GM18507 (cell line): ENCODE measurements at regions not wholly inside any gene's neighbourhood (a gene's known extent, or its start where the extent isn't known, plus 50 kb on each side); places are given as distances from the start of the nearest gene placed in this dataset.
"Not testable (repeated sequence)": the region's sequence is repeated elsewhere in the genome, so short reads cannot be mapped to it uniquely, and the experiment has no call there.

Experiments
- DNase-seq: peaks from one replicate; pipeline ENCODE4 v3.0.0; 2011; ENCODE audit warnings: low read depth; ENCODE audit not compliant: insufficient read length; ENCODE audit errors: extremely low spot score
- FAIRE-seq: peaks from 2 replicates; lab custom pipeline; 2011; peaks lifted over from hg19 to GRCh38; lab: Jason Lieb, UNC

DNA sequence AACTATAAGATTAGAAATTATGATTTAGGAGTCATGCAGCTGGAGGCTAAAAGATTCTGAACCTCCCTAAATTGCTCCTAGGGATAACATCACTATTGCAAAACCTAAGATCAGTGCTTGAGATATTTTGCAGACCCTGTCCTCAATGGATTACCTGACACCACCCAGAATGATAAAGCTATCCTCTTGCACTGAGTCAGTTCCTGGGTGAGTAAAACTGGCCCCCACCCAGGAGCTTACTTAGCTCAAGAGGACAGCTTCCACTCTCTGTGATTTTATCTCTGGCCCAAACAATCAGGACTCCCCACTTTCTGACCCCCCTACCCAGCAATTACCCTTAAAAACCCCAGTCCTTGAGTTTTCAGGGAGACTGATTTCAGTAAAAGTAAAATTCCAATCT, 2074.4 kb upstream of the RAG2 start:
- FAIRE-seq (no peak), DNase-seq (no peak)

DNA sequence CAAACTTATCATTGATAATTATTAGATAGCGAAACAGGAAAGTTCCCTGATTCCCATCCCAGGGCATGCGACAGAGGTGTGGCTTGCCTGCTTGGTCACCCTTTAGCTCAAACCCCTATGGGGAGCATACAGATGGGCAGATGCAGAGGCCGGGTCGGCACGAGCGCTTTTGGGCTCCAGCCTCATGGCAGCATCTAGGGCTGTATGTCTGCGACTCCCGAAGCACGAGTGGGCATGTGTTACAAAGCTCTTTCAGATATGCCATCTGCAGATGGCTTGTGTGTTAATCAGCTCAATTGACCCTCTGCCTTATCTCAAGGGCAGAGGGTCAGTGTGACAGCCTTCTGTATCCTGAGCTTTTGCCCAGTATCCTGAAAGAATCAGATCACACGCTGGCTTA, 2069.3 kb upstream of the RAG2 start:
- FAIRE-seq = no peak

DNA sequence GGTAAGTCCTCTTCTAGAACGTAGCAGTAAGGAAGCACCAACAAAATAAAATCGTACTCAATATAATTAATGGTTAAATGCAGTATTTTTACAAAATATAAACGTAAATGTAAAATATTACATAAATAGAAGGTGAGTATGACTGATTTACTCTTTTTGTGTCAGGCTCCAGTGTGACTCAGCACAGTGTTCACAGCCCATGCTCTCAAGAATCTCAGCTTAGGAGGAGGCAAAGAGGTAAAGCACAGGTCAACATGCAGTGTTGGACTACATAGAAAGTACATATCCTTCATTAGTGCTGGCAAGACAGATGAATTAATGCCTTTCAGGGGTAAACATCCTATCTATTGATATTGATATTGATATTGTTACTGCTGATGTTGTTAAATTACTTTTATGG, 2050.6 kb upstream of the RAG2 start:
- DNase-seq (no peak), FAIRE-seq (no peak)

More for the DNA sequence above, 2069.3 kb upstream of the RAG2 start:
- DNase-seq = no peak

DNA sequence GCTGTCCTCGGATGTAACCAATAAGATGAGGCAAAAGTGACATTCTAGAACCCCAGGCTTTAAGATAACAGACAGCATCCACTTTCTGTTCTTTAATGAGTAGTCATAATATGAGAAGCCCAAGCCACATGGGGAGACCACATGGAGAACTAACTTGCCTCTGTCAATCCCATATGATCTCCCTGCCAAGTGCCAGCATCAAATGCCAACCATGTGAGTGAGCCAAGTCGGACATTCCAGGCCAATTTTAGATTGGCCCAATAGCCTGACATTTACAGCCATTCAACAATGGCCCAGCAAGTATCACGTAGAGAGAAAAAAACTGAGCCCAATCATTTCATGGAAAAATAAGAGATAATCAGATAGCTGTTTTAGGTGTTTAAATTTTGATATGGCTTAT, 2048.3 kb upstream of the RAG2 start:
- FAIRE-seq (no peak), DNase-seq (no peak)

DNA sequence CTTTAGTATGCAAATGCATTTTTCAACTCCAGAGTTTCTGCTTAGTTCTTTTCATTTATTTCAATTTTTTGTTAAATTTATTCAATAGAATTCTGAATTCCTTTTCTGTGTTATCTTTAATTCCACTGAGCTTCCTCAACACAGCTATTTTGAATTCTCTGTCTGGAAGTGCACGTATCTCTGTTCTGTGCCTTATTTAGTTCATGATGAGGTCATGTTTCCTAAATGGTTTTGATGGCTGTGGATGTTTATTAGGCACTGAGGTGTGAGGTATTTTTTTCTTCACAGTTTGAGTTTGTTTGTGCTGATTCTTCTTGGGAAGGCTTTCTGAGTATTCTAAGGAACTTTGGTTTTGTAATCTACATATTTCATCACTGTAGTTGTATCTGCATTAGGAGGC, 2042.8 kb upstream of the RAG2 start:
- FAIRE-seq (no peak), DNase-seq (no peak)

DNA sequence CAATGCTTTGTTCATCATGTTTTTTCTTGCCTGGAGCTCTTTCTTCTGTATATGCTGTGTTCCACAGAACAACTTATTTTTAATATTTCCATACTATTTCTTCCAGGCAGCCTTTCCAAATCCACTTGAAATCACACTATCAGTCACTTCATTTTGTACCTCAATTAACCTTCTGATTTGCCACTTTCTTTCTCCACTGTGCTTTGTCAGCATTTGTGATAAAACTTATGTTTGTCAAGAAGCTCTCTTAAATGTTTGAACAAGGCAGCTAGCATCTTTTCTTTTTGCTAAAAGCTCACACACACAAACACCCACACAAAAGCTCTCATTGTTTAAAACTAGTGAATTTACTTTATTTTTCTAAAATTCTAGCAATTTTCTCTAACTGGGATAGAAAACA, 2014.7 kb upstream of the RAG2 start:
- FAIRE-seq (no peak), DNase-seq (no peak)

DNA sequence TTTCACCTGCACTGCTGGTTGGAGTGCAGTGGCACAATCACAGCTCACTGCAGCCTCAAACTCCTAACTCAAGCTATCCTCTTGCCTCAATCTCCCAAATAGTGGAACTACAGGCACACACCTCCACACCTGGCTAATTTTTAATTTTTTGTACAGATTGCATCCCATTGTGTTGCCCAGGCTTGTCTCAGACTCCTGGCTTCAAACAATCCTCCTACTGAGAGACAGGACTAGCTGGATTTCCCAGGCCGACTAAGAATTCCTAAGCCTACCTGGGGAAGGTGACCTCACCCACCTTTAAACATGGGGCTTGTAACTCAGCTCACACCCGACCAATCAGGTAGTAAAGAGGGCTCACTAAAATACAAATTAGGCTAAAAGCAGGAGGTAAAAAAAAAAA, 2003.3 kb upstream of the RAG2 start:
- FAIRE-seq = not testable (repeated sequence)

DNA sequence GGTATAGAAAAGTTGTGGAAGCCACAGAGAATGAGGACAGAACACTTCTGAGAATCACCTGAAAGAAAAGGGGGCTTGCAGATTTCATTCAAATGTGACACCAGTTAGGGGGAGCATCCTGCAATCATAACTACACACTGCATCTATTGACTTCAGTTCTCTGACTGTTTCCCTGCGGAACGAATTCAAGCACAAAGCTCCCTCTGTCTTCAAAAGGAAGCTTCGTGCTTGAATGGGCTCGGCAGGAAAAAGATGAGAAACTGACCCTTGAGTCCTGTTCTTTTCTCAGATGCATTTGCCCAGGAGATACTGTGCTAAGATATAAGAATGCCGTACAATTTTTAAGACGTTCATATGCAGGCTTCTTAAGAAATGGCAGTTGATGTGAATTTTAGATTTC, 2000.4 kb upstream of the RAG2 start:
- DNase-seq = no peak
- no peak for FAIRE-seq

More for the DNA sequence above, 2003.3 kb upstream of the RAG2 start:
- not testable (repeated sequence) for DNase-seq

DNA sequence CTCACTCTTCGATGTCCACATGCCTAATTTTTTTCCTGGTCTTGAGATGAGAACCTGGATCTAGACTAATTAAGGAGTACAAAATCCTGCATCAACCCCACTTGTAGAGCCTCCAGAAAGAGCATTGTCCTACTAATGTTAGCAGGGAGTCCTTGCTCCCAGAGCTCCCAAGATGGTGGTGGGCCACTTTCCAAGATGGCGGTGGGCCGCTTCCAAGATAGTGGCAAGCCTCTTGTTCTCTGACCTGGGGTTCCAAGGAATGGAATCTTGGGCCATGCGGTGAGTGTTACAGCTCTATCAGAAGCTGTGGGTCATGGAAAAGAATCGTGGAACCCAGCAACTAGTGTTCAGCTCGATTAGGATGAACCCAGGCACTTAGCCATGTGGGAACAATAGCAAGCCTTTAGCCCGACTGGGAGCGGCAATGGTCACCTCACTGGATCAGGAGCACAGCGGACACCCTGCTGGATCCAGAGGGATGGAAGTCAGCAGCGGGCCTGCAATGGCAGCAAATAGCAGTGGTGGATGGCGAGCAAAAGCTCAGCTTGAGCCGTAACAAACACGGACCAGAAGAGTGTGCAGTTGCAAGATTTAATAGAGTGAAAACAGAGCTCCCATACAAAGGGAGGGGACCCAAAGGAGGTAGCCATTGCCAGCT, 1997.5 kb upstream of the RAG2 start:
- not testable (repeated sequence) for DNase-seq, FAIRE-seq

DNA sequence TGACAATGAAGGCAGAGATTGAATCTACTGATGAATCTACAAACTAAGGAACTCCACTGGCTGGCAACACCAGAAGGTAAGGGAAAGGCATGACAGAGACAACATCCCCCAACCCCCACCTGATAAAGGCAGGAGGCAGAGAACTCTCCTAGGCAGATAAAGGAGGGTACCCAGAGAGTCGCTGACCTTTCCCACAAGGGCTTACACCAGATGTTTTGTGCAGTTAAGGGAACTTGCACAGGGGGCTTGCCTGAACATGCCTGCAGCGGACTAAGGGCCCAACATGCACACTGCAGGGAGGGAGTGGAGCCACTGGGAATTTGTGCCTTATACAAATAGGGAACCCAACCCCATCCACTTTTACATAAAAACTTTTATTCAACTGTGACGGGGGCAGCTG, 1996.9 kb upstream of the RAG2 start:
- FAIRE-seq (no peak), DNase-seq (no peak)

DNA sequence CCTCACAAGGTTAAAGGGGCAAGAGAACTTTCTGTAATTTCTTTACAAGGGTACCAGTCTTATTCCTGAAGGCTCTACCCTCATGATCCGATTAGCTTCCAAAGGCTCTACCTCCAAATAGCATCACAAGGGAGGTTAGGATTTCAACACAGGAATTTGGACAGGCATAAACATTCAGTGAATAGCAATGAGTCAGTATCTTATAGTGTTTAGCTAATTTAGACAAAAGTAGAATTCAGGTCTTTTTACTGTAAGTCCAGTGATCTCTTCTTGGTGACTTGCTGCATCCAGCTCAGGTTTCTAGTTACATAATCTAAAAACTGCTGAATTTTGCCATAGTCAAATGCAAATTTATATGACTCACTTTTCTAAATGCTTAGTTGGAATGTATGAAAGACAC, 1995.6 kb upstream of the RAG2 start:
- DNase-seq (no peak), FAIRE-seq (no peak)

DNA sequence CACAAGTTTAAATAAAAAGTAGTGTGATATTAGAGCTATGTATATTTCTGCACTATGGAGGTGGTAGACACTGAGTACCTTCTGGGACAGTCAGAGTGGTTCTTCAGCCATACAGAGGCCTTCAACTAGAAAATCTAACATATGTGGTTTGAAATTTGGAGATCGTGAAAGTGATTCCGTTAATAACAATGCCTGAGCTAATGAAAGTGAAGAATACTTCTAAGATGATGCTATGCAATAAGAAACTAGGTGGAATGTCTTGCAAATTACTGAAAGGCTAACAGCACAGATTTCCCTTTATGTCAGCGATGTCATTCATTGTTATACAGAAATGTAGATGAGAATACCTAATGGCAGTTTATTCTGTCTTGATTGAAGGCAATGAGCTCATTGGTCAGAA, 1984.7 kb upstream of the RAG2 start:
- FAIRE-seq (no peak), DNase-seq (no peak)

DNA sequence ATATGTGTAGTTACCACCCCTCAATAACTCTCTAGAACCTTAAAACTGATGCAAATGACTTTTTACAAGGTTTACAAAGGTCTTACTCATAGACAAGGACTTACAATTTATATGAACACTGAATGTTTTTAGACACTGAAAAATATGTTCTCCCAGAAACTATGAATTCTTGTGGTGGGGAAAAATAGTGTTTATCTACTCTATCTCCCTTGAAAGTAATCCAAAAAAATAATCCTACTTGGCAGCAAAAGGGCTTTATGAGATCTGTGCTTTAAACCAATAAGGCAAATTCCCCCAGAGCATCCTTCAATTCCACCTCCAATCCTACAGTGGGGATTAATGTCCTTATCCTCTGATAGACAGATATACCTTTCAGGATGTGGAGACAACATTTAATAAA, 1984.1 kb upstream of the RAG2 start:
- FAIRE-seq = no peak

DNA sequence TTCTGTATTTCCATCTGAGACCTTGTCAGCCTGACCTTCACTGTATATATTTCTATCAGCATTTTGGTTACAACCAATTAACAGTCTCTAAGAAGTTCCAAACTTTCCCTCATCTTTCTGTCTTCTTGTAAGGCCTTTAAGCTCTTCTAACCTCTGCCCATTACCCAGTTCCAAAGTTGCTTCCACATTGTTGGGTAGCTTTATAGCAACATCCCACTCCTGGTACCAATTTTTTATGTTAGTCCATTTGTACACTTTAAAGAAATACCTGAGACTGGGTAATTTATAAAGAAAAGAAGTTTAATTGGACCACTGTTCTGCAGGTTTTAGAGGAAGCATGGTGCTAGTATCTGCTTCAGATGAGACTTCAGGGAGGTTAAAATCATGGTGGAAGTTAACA, 1979.7 kb upstream of the RAG2 start:
- no peak for FAIRE-seq
- DNase-seq = no peak

More for the DNA sequence above, 1984.1 kb upstream of the RAG2 start:
- no peak for DNase-seq

DNA sequence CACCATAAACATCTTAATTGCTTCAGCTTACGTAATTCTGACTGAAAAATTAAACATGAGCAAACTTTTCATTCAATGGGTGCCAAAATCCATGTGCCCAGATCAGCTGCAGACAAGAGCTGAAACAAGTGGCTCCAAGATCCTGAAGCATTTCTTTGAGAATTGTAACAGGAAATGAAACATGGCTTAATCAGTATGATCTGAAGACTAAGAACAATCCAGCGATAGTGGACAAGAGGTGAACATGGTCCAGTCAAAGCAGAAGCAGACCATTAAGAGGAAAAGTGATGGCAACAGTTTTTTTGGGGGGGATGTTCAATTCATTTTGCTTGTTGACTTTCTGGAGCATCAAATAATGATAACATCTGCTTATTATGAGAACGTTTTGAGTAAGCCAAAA, 1964.5 kb upstream of the RAG2 start:
- FAIRE-seq (no peak), DNase-seq (no peak)

DNA sequence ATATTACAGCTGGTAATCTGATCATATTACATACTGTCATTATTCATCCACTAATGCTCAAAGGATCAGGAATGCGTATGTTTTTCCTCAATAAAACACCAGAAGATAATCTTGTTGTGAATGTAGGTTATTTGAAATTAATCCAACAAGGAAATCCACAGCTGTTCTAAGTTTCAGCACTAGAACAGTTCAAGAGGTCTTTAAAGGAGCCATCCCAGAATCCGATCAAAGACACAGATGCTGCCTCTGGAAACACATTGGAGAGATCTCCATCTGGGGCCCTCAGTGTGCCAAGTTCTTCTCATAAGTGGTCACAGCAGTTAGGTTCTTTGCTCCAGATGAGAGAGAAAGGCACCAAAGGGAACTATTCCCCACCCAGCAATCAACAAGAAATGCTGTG, 1955.1 kb upstream of the RAG2 start:
- FAIRE-seq (no peak), DNase-seq (no peak)

DNA sequence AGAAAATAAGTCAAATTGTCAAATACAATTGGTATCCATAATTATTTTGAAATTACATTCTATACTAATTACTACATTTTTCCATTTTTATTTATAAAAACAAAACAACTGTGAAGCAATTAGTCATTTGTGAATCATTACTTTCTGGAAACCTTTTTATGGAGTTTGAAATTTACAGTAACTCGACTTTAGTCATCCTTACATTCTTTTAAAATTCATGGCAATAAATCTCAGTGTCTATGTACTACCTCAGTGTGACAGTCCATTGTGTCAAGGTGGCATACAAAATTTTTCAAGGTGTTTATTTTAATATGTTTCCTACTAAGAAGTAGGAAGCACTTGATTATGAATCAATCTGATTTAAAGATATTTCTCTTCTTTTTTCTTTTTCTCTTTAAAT, 1949.4 kb upstream of the RAG2 start:
- FAIRE-seq (no peak), DNase-seq (no peak)

DNA sequence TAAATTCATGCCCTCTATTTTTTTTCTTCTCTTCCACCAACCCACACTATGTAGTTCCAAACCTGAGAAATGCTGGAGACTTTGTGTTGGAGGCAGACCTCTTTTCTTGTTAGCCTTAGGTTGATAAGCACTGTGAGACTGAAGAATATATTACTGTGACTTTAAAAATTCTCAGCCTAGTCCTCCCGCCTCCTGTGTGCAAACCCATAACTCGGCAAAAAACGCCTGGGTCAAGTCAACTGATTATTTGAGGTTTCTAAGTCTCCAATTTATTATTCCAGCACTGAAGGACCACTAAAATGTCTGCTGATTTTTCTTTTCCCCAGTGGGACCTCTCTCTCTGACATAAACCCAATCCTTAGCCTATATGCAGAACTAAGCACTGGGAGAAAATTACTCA, 1946.0 kb upstream of the RAG2 start:
- DNase-seq (no peak), FAIRE-seq (no peak)

DNA sequence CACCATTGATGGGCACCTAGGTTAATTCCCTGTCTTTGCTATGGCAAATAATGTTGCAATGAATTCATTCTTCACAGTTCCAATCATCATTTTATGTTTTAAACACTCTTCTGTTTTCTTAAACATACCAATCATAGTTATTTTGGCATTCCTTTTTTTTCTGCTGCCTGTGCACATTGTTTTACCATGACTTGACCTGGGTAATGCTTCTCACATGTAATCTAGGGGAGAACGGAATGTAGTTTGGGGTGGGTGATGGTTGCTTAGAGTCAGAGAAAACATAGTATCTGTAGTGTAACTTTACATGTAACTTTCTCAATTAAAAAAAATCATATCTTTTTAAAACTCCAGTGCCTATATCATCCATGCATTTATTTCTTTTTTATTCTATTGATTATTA, 1945.3 kb upstream of the RAG2 start:
- no peak for DNase-seq
- no peak for FAIRE-seq

DNA sequence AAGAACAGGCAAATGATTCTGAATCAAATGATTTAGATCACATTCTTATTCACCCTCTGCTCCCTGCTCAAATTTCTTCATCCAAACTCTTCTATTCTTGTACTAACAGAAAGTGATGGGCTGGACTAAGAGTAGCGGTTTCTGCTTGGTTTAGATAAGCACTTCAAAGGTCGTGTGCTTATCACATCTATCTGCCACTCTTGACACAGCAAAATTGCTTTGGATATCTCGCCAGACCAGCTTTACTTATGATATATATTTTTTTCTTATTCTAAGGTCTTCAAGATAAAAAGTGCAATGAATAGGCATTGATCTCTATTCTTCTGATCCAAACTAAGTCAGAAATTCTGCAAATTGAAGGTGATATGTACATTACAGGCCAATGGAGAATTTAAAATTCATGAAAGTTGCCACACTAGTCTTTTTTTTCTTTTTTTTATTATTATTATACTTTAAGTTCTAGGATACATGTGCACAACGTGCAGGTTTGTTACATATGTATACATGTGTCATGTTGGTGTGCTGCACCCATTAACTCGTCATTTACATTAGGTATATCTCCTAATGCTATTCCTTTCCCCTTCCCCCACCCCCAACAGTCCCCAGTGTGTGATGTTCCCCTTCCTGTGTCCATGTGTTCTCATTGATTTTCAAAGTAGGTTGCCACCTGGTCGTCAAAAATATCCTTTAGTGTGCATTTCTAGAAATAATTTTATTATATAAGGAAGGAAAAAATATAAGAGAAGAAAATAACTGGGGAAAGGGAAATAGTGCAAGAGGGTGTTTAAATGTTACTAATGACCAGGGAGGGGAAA, 1941.0 kb upstream of the RAG2 start:
- DNase-seq = no peak
- no peak for FAIRE-seq

DNA sequence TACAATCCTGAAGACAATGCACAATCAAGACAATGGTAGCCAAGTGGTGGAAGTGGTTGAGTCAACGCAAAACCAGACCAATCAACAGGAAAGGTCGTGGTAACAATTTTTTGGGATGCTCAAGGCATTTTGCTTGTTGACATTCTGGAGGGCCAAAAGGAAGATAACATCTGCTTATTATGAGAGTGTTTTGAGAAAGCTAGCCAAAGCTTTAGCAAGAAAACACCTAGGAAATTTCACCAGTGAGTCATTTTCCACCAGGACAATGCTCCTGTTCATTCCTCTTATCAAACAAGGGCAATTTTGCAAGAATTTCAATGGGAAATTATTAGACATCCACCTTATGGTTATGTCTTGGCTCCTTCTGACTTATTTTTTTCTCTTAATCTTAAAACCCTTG, 1932.2 kb upstream of the RAG2 start:
- FAIRE-seq = no peak
- DNase-seq = no peak
